ENCODE measurements at regions not wholly inside any gene's neighbourhood (a gene's known extent, or its start where the extent isn't known, plus 50 kb on each side); places are given as distances from the start of the nearest gene placed in this dataset.

DNA sequence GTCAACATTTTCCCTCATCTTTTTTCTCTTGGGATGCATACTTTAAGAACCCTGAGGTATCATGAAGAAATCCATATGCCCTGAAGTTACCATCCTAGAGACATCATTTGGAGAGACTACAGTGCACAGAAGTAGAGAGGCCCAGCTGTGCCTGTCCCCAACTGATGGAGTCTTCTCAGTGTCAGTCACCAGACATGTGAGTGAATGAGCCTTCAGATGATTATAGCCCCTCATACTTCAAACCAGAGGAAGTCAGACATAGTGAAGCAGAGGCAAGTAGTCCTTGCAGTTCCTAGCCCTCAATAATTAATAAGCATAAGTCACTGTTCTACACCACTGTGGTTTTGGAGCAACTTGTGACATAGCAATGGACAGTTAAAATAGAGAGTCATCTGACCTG, 194.4 kb upstream of the ITGA4 start:
- no peaks in the 10 kb centered on the region for H3K9me3 ChIP-seq (ENCODE audit: control insufficient read depth, insufficient read depth, low read length)
- H3K27ac ChIP-seq (ENCODE audit: low read depth, low read length), result no peak overlapping the region
- TF ChIP-seq, protein P1, sequence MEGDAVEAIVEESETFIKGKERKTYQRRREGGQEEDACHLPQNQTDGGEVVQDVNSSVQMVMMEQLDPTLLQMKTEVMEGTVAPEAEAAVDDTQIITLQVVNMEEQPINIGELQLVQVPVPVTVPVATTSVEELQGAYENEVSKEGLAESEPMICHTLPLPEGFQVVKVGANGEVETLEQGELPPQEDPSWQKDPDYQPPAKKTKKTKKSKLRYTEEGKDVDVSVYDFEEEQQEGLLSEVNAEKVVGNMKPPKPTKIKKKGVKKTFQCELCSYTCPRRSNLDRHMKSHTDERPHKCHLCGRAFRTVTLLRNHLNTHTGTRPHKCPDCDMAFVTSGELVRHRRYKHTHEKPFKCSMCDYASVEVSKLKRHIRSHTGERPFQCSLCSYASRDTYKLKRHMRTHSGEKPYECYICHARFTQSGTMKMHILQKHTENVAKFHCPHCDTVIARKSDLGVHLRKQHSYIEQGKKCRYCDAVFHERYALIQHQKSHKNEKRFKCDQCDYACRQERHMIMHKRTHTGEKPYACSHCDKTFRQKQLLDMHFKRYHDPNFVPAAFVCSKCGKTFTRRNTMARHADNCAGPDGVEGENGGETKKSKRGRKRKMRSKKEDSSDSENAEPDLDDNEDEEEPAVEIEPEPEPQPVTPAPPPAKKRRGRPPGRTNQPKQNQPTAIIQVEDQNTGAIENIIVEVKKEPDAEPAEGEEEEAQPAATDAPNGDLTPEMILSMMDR (IDR thresholded peaks at IDR 0.05; ENCODE audit: low read depth, low read length), result no peak
- ChIA-PET POLR2A (no interaction called here), CTCF (no interaction called here)
- no peak for DNase-seq (ENCODE audit: low read depth, low spot score)
- H3K27me3 ChIP-seq (ENCODE audit: control insufficient read depth, insufficient read depth, low read length), result no peaks in the 10 kb centered on the region
- no peak overlapping the region for H3K4me3 ChIP-seq (ENCODE audit: low read depth, low read length)

DNA sequence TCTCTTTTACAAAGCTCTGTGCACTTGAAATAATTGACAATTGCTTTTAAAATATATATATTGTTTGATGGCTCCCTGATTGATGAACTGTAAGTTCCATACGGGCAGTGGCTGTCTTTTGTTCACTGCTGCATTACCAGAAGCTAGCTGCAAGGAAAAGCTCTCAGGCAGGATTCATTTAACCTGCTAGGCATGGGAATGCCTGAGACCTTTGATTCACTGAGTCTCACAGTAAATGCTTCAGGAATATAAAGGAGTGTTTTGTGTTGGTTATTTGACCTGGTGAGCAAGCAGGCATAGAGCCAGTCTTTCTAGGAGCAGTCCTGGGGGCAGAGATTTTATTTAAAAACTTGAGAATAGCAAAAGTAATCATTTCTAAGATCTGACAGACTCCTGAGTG, 193.2 kb upstream of the ITGA4 start:
- CTCF ChIA-PET, result no interaction called here
- POLR2A ChIA-PET, result interaction anchor here (0.6 kb wide), 1 partner anchor 13 kb away, joined by 3 read pairs; no protein-coding TSS in a partner anchor
- Histone ChIP-seq H3K4me3 (ENCODE audit: low read depth, low read length) (no peak overlapping the region), H3K27ac (ENCODE audit: low read depth, low read length) (no peak overlapping the region), H3K9me3 (ENCODE audit: control insufficient read depth, insufficient read depth, low read length) (no peaks in the 10 kb centered on the region), H3K27me3 (ENCODE audit: control insufficient read depth, insufficient read depth, low read length) (no peaks in the 10 kb centered on the region)
- no peak for DNase-seq (ENCODE audit: low read depth, low spot score)
- TF ChIP-seq, protein P1 (IDR thresholded peaks at IDR 0.05; ENCODE audit: low read depth, low read length), result no peak

DNA sequence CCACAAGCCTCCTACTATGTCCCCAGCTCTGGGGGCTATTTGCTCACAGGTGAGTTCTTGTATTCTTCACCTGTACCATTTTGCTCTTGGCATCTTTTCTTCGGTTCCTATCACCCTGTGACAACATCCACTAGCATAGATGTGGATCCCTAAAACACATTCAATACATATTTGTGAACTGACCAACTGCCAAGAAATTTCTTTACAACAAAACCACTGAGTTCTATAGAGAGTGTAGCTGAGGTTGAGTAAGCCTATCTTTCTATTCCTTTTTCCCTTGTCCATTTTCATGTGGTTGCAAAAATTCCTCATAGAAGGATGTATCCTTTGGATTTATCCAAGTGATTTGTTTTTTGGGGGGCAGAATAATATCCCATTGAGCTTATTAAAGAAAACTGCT, 192.7 kb upstream of the ITGA4 start:
- H3K27me3 ChIP-seq (ENCODE audit: control insufficient read depth, insufficient read depth, low read length), result no peaks in the 10 kb centered on the region
- TF ChIP-seq, protein P1 (IDR thresholded peaks at IDR 0.05; ENCODE audit: low read depth, low read length), result no peak
- POLR2A ChIA-PET, result interaction anchor here (0.6 kb wide), 1 partner anchor 12 kb away, joined by 3 read pairs; no protein-coding TSS in a partner anchor
- H3K9me3 ChIP-seq (ENCODE audit: control insufficient read depth, insufficient read depth, low read length), result no peaks in the 10 kb centered on the region
- no peak overlapping the region for H3K4me3 ChIP-seq (ENCODE audit: low read depth, low read length)
- no peak overlapping the region for H3K27ac ChIP-seq (ENCODE audit: low read depth, low read length)
- DNase-seq (ENCODE audit: low read depth, low spot score), result no peak
- CTCF ChIA-PET, result no interaction called here

DNA sequence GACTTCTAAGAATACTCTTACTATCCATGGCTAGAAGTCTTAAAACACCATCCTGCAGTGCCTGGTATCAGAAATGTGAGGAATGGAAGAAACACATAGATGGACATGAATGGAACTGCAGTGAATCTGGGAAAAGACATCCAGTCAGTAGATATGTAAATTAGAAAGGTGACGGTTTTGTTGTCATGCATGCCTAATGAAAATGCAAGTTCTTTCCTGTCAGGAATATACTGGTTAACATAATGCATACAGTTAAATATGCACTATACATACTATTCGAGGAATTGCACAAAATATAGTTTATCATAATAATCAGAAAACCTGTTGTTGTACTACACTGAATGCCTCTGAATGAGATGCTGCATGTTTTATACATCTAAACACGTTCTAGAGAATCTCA, 190.6 kb upstream of the ITGA4 start:
- Histone ChIP-seq H3K27ac (ENCODE audit: low read depth, low read length) (no peak overlapping the region), H3K27me3 (ENCODE audit: control insufficient read depth, insufficient read depth, low read length) (no peaks in the 10 kb centered on the region), H3K9me3 (ENCODE audit: control insufficient read depth, insufficient read depth, low read length) (no peaks in the 10 kb centered on the region), H3K4me3 (ENCODE audit: low read depth, low read length) (no peak overlapping the region)
- ChIA-PET POLR2A (no interaction called here), CTCF (no interaction called here)
- DNase-seq (ENCODE audit: low read depth, low spot score), result no peak
- TF ChIP-seq, protein P1 (IDR thresholded peaks at IDR 0.05; ENCODE audit: low read depth, low read length), result no peak

DNA sequence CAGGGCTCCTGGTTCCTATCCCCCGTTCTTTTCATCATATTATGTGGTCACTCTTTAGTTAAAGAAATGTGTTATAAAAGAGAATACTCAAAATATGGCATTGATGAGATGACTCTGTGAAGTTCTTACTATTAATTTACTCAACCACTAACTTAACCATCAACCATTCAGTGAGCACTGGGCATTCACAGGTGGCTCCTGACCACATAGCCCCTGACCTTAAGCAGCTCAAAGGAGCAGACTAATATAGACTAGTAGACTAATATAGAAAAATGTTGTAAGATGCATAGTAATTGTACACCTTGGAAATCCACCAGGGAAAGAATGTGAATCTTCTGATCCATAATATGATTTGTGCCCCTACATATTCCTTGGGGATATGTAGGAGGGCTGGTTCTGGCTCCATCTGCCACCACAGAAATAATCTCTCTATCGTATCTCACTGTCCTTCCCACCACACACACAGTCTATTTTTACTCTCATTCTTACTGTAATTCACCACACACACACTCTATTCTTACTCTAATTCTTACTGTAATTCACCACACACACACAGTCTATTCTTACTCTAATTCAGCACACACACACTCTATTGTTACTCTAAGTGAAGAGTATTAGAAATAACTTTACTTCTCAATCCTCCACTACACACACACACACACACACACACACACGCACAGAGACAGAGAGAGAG, 188.9 kb upstream of the ITGA4 start:
- CTCF ChIA-PET, result no interaction called here
- DNase-seq (ENCODE audit: low read depth, low spot score), result no peak
- Histone ChIP-seq H3K27ac (ENCODE audit: low read depth, low read length) (no peak overlapping the region), H3K27me3 (ENCODE audit: control insufficient read depth, insufficient read depth, low read length) (no peaks in the 10 kb centered on the region), H3K9me3 (ENCODE audit: control insufficient read depth, insufficient read depth, low read length) (no peaks in the 10 kb centered on the region), H3K4me3 (ENCODE audit: low read depth, low read length) (no peak overlapping the region)
- POLR2A ChIA-PET, result no interaction called here
- TF ChIP-seq, protein P1 (IDR thresholded peaks at IDR 0.05; ENCODE audit: low read depth, low read length), result no peak
